ENCODE measurements at regions not wholly inside any gene's neighbourhood (a gene's known extent, or its start where the extent isn't known, plus 50 kb on each side); places are given as distances from the start of the nearest gene placed in this dataset.

DNA sequence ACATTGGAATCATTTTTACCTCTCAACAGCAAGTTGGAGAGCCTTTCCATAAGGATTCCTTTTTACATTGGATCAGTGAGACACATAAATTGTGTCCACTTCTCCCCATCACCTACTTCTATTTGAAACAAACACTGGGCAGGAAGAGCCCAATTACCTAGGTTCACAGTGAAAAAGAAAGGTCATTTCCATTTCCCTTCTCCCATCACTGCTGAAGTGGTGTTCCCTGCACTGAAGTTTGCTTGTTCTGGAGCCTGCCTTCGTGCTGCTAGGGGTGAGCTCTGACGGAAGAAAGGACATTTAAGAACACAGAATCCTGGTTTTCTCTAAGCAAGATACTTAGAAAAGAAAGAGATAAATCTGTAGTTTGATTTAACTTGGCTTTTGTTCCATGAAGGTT lies 123.8 kb upstream of the ZBTB20 start:
- CTCF ChIA-PET: no interaction called here
- ATAC-seq: no peak
- no peak overlapping the region for H3K27ac Mint-ChIP-seq

DNA sequence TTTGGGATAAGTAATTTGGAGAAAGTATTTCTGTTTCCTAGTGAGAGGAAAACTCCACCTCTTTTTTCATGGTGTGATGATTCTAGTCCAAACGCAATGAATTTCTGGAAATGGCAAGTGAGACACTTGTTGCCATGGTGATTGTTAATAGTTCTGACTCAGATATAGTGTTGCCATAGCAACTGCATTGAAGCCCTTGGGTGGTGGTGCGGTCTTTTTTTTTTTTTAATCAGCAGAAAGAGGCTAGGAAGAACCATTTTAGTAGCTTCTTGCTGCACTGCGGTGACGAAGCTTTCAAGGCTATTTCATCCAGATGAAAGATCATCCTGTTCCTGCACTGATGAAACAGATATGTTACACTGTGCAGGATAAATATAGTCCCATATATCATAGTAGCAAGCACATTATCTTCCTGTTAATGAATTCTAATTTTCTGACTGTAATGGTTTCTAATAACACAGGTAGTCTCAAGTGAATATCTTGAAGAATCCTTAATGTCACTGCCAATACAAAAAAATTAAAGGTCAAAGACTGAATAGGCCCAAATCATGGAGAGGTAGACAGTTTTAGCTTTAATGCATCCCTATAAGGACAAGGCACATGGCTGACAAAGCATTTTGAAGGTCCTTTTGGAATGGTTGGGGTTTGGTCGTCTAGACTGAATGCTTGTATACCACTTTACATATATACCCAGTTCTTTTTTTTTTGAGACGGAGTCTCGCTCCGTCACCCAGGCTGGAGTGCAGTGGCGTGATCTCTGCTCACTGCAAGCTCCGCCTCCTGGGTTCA lies 125.1 kb upstream of the ZBTB20 start:
- no peaks in the 10 kb centered on the region for H3K4me1 Mint-ChIP-seq (ENCODE audit: low read depth)
- H3K4me3 Mint-ChIP-seq: no peak overlapping the region
- no peak overlapping the region for H3K27ac Mint-ChIP-seq
- ATAC-seq (no peak), DNase-seq (no peak)
- no peaks in the 10 kb centered on the region for H3K9me3 Mint-ChIP-seq
- CTCF ChIA-PET: no interaction called here
- no peaks in the 10 kb centered on the region for H3K36me3 Mint-ChIP-seq (ENCODE audit: low read depth)
- intact Hi-C loops (cut with micrococcal nuclease): no loop called here
- POLR2A ChIA-PET: no interaction called here
- no peak for TF ChIP-seq CTCF (IDR thresholded peaks at IDR 0.05)
- H3K27me3 Mint-ChIP-seq: no peaks in the 10 kb centered on the region

More for the DNA sequence above, 123.8 kb upstream of the ZBTB20 start:
- no peaks in the 10 kb centered on the region for H3K9me3 Mint-ChIP-seq
- H3K4me3 Mint-ChIP-seq: no peak overlapping the region
- no peak for TF ChIP-seq CTCF (IDR thresholded peaks at IDR 0.05)
- no peak for DNase-seq
- POLR2A ChIA-PET: no interaction called here
- H3K4me1 Mint-ChIP-seq (ENCODE audit: low read depth): no peaks in the 10 kb centered on the region
- H3K27me3 Mint-ChIP-seq: no peaks in the 10 kb centered on the region
- intact Hi-C loops (cut with micrococcal nuclease): no loop called here
- H3K36me3 Mint-ChIP-seq (ENCODE audit: low read depth): no peaks in the 10 kb centered on the region

- POLR2A ChIA-PET: no interaction called here
- TF ChIP-seq CTCF (IDR thresholded peaks at IDR 0.05): no peak
- intact Hi-C loops (cut with micrococcal nuclease): no loop called here
These were observed 128.8 kb upstream of the ZBTB20 start for GRCh38 chr3:115275896-115276295.

DNA sequence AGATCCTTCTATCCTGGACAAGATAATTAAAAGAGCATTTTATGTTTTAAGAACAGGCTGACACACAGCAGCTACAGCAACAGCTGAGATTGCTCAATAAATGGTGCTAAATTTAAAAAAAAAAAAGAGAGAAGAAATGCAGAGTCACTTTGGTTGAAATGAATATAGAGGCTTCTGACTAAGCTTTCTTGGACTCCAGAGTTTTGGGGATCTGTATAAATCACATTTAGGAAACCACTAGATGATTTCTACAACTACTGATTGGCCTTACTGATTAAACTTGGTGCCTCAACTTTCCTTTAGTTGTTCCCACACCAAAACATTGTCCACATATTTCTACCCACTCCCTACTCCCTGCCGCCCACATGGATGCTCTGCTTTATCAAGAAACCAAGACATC lies 132.9 kb upstream of the ZBTB20 start:
- no peaks in the 10 kb centered on the region for H3K27me3 Mint-ChIP-seq
- POLR2A ChIA-PET: no interaction called here
- H3K4me1 Mint-ChIP-seq (ENCODE audit: low read depth): no peaks in the 10 kb centered on the region
- no peaks in the 10 kb centered on the region for H3K9me3 Mint-ChIP-seq
- CTCF ChIA-PET: no interaction called here
- no peak for DNase-seq
- H3K4me3 Mint-ChIP-seq: no peak overlapping the region
- intact Hi-C loops (cut with micrococcal nuclease): no loop called here
- H3K36me3 Mint-ChIP-seq (ENCODE audit: low read depth): no peaks in the 10 kb centered on the region
- H3K27ac Mint-ChIP-seq: no peak overlapping the region
- no peak for ATAC-seq
- no peak for TF ChIP-seq CTCF (IDR thresholded peaks at IDR 0.05)

More at GRCh38 chr3:115275896-115276295, 128.8 kb upstream of the ZBTB20 start:
- DNase-seq: no peak
- H3K9me3 Mint-ChIP-seq: no peaks in the 10 kb centered on the region
- no peak overlapping the region for H3K27ac Mint-ChIP-seq
- H3K27me3 Mint-ChIP-seq: no peaks in the 10 kb centered on the region
- ATAC-seq: no peak
- H3K36me3 Mint-ChIP-seq (ENCODE audit: low read depth): no peaks in the 10 kb centered on the region
- H3K4me3 Mint-ChIP-seq: no peak overlapping the region
- CTCF ChIA-PET: no interaction called here
- no peaks in the 10 kb centered on the region for H3K4me1 Mint-ChIP-seq (ENCODE audit: low read depth)

GRCh38 chr3:115280506-115280905 lies 133.4 kb upstream of the ZBTB20 start:
- Mint-ChIP-seq H3K27me3 (no peaks in the 10 kb centered on the region), H3K4me1 (ENCODE audit: low read depth) (no peaks in the 10 kb centered on the region), H3K9me3 (no peaks in the 10 kb centered on the region), H3K4me3 (no peak overlapping the region), H3K36me3 (ENCODE audit: low read depth) (no peaks in the 10 kb centered on the region), H3K27ac (no peak overlapping the region)
- no peak for ATAC-seq
- POLR2A ChIA-PET: no interaction called here
- TF ChIP-seq CTCF (IDR thresholded peaks at IDR 0.05): no peak
- intact Hi-C loops (cut with micrococcal nuclease): no loop called here
- CTCF ChIA-PET: no interaction called here
- DNase-seq: no peak
